LNCaP clone FGC (cell line): ENCODE measurements at regions not wholly inside any gene's neighbourhood (a gene's known extent, or its start where the extent isn't known, plus 50 kb on each side); places are given as distances from the start of the nearest gene placed in this dataset.

ENCODE experiments used
- DNase-seq: peaks from one replicate; pipeline ENCODE4 v3.0.0-alpha.2; 2011; ENCODE audit warnings: low read depth
- H3K4me3 ChIP-seq: 2 replicates; pipeline ENCODE4 v1.5.1; 2011; ENCODE audit warnings: mild to moderate bottlenecking, low read depth, low read length, control low read depth
- TF ChIP-seq, protein P1 (sequence below): IDR thresholded peaks from 2 replicates; pipeline ENCODE4 v1.5.1; 2012; ENCODE audit warnings: mild to moderate bottlenecking; ENCODE audit not compliant: control insufficient read depth, insufficient read depth; ENCODE audit errors: extremely low read depth

- TF ChIP-seq, protein P1, sequence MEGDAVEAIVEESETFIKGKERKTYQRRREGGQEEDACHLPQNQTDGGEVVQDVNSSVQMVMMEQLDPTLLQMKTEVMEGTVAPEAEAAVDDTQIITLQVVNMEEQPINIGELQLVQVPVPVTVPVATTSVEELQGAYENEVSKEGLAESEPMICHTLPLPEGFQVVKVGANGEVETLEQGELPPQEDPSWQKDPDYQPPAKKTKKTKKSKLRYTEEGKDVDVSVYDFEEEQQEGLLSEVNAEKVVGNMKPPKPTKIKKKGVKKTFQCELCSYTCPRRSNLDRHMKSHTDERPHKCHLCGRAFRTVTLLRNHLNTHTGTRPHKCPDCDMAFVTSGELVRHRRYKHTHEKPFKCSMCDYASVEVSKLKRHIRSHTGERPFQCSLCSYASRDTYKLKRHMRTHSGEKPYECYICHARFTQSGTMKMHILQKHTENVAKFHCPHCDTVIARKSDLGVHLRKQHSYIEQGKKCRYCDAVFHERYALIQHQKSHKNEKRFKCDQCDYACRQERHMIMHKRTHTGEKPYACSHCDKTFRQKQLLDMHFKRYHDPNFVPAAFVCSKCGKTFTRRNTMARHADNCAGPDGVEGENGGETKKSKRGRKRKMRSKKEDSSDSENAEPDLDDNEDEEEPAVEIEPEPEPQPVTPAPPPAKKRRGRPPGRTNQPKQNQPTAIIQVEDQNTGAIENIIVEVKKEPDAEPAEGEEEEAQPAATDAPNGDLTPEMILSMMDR = no peak
- DNase-seq = no peak
- no peak overlapping the region for H3K4me3 ChIP-seq
These were observed 1064.0 kb upstream of the SEMA6A start for GRCh38 chr5:117638581-117638980.

DNA sequence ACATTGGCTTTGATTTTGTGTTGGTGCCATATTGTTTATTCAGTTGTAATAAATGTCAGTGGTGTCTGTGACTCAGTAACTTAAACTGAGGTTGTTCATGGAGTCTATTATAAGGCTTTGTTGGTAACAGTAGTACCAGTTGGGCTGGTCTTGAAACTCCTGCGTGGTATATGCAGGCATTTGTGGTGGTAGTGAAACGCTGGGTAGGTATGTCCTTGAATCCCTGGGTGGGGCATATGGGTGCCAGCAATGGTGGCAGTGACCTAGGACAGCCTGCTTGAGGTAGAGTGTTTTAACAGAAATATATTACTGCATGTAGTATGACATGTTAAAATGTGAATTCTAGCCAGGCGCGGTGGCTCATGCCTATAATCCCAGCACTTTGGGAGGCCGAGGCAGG lies 1058.5 kb upstream of the SEMA6A start:
- TF ChIP-seq, protein P1 = no peak
- H3K4me3 ChIP-seq = no peak overlapping the region
- DNase-seq = no peak

GRCh38 chr5:117624201-117624600 lies 1049.6 kb upstream of the SEMA6A start:
- TF ChIP-seq, protein P1 = no peak
- no peak for DNase-seq
- H3K4me3 ChIP-seq = no peak overlapping the region

GRCh38 chr5:117623042-117623805 lies 1048.6 kb upstream of the SEMA6A start:
- TF ChIP-seq, protein P1 = no peak
- no peak for DNase-seq
- H3K4me3 ChIP-seq = no peak overlapping the region

- DNase-seq = no peak
- no peak overlapping the region for H3K4me3 ChIP-seq
- TF ChIP-seq, protein P1 = no peak
These were observed 1047.3 kb upstream of the SEMA6A start for GRCh38 chr5:117621921-117622320.

- TF ChIP-seq, protein P1 = no peak
- H3K4me3 ChIP-seq = no peak overlapping the region
- no peak for DNase-seq
These were observed 1040.6 kb upstream of the SEMA6A start for GRCh38 chr5:117615226-117615625.

- no peak overlapping the region for H3K4me3 ChIP-seq
- no peak for DNase-seq
- TF ChIP-seq, protein P1 = no peak
These were observed 1039.8 kb upstream of the SEMA6A start for GRCh38 chr5:117614408-117614807.
